Mammary epithelial cell (primary cell): ENCODE measurements at regions not wholly inside any gene's neighbourhood (a gene's known extent, or its start where the extent isn't known, plus 50 kb on each side); places are given as distances from the start of the nearest gene placed in this dataset.

ENCODE experiments used
- CTCF ChIP-seq, 2 donors: IDR thresholded peaks in 1 of 2; conservative IDR thresholded peaks in 1 of 2; 2 replicates each; pipeline ENCODE4 v1.5.1; 2011 to 2012; ENCODE audit warnings: inconsistent platforms in 2 of 2, low read length in 2 of 2, mild to moderate bottlenecking in 2 of 2, control low read depth in 1 of 2, low read depth in 1 of 2; ENCODE audit not compliant: insufficient read depth in 1 of 2; ENCODE audit errors: extremely low read depth in 1 of 2
- EZH2 ChIP-seq: IDR thresholded peaks from 2 replicates; pipeline ENCODE4 v1.6.1; 2012; ENCODE audit warnings: low read length, inconsistent platforms, borderline replicate concordance

- TF ChIP-seq CTCF (conservative IDR thresholded peaks at IDR 0.05 in 1 of 2, IDR thresholded peaks at IDR 0.05 in 1 of 2; ENCODE audit: extremely low read depth in 1 of 2, insufficient read depth in 1 of 2, low read depth in 1 of 2, low read length in 2 of 2): no peak
- TF ChIP-seq EZH2: no peak
Measured at GRCh38 chr3:3303636-3304035, 124.1 kb upstream of the CRBN start.
